GM19193 (cell line): ENCODE measurements at regions not wholly inside any gene's neighbourhood (a gene's known extent, or its start where the extent isn't known, plus 50 kb on each side); places are given as distances from the start of the nearest gene placed in this dataset.

Experiments
- POLR2A ChIP-seq: IDR thresholded peaks from 4 replicates; pipeline ENCODE4 v1.6.1; 2011; ENCODE audit not compliant: insufficient read depth, insufficient read length; ENCODE audit errors: extremely low read depth

GRCh38 chr13:104414771-104415170 lies 1348.6 kb upstream of the SLC10A2 start:
- no peak for TF ChIP-seq POLR2A

- TF ChIP-seq POLR2A: no peak
These were observed 1348.0 kb upstream of the SLC10A2 start for GRCh38 chr13:104414181-104414580.

- no peak for TF ChIP-seq POLR2A
These were observed 1345.0 kb upstream of the SLC10A2 start for GRCh38 chr13:104411141-104411765.

GRCh38 chr13:104408733-104409132 lies 1342.5 kb upstream of the SLC10A2 start:
- TF ChIP-seq POLR2A: no peak

- TF ChIP-seq POLR2A: no peak
These were observed 1338.1 kb upstream of the SLC10A2 start for GRCh38 chr13:104404325-104404724.

- no peak for TF ChIP-seq POLR2A
These were observed 1323.5 kb upstream of the SLC10A2 start for GRCh38 chr13:104389691-104390090.

DNA sequence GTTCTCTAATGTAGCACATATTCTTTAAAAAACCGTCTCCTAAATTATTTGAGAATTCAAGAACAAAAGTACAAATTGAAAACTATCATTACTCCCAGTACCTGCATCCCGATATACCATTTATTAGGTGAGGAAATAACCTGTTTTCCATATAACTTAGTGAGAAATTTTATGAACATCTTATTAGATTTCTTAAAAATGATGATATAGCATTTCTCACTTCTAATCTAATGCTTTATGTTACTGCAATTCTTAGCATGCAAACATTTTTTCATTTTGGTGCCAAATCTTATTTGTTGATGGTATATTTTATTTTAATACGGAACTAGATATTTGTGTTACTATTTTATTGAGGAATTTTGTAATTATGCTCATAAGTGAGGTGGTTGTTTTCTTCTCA lies 1321.3 kb upstream of the SLC10A2 start:
- TF ChIP-seq POLR2A: no peak

- no peak for TF ChIP-seq POLR2A
These were observed 1319.2 kb upstream of the SLC10A2 start for GRCh38 chr13:104385404-104385803.

DNA sequence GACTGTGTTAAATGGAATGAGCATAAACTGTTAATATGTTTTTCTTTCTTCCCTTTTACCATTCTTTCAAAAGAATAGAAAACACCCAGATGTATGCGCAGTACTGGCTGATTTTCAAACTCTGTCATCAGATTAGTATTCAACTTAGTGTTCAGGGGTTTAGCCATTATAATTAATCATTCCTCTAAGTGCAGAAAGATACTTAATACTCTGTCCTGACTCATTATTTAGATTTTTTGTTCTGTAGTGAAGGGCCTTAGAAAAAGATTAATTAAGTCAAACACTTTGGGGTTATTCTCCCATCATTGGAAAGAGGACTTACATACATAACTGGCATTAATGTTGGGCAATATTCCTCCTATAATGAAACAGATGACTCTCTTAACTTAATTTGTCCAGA lies 1316.7 kb upstream of the SLC10A2 start:
- TF ChIP-seq POLR2A: no peak

DNA sequence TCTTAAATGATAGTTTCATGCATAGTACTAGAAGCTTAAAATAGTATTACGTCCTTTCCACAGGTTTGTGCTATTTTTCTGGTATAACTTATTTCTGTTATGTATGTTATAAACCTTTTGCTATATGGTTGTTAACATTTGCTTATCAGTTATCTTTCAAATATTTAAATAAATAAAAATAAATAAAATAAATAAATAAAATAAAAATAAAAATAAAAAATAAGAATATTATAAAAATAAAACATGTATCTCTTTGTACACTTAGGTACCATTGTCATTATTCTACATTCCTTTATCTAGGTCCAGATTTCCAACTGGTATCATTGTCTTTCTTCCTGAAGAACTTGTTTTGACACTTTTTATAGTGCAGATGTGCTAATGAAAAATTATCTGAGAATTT lies 1310.4 kb upstream of the SLC10A2 start:
- TF ChIP-seq POLR2A: no peak

DNA sequence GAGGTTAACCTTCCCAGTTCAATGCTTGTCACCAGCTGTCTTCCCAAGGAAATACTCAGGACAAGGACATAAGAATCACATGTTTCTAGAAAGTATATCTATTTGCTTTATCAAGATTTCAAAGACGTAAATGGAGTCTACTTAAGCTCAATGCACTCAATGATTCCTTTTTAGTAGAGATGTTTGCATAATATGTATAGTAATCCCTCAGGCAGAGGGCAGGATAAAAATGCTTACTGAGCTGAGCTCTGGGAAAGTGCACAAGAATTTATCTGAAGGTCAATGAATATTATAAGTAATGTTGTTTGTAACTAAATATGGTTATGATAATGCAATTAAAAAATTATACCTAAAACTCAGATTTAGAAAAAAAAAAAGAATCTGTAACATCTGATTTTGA lies 1309.4 kb upstream of the SLC10A2 start:
- TF ChIP-seq POLR2A: no peak

GRCh38 chr13:104372095-104372655 lies 1306.0 kb upstream of the SLC10A2 start:
- no peak for TF ChIP-seq POLR2A

- no peak for TF ChIP-seq POLR2A
These were observed 1299.2 kb upstream of the SLC10A2 start for GRCh38 chr13:104365430-104365829.

DNA sequence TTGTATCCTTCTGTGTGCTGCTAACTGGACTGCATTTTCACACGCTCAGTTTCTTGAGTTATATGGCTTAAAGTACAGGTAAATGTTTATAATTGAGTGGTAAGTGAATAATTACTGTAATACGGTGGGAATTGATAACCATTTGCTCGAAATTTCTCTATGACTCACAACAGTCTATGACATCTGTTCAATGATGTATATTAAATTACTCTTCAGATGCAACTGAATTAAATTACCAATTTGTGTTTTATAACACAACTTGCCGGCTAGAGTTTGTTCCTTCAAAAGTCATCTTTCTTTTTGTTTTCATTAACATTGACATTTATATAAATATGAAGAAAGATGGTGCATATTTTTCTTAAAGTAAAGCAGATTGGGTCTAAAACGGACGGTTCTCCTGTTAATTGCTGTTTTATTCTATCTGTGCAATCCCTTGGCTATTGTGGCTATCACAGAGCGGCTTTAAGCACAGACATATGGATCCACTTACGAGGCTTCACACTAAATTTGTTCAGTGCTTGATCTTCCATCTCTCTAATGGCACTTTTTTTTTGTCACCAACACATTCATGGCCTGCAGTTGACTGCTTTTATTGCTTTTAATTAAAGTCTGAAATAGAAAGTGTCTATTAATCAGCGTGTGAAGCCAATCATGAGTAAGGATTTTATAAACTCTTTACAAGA lies 1291.6 kb upstream of the SLC10A2 start:
- no peak for TF ChIP-seq POLR2A

GRCh38 chr13:104357174-104357573 lies 1291.0 kb upstream of the SLC10A2 start:
- no peak for TF ChIP-seq POLR2A

GRCh38 chr13:104355041-104355670 lies 1288.9 kb upstream of the SLC10A2 start:
- TF ChIP-seq POLR2A: no peak

- no peak for TF ChIP-seq POLR2A
These were observed 1261.0 kb upstream of the SLC10A2 start for GRCh38 chr13:104327211-104327610.

- no peak for TF ChIP-seq POLR2A
These were observed 1260.3 kb upstream of the SLC10A2 start for GRCh38 chr13:104326523-104326922.
